Body of pancreas (tissue), 4 donors: ENCODE measurements at regions not wholly inside any gene's neighbourhood (a gene's known extent, or its start where the extent isn't known, plus 50 kb on each side); places are given as distances from the start of the nearest gene placed in this dataset.

Experiments
- ATAC-seq: fragments of 150-250 bp; one replicate; pipeline ENCODE4 v1.9.1; 2016
- DNase-seq, 4 donors: peaks; one replicate each; pipeline ENCODE4 v3.0.0-alpha.2; 2019
- H3K27ac ChIP-seq, 4 donors: fragments of 200-600 bp; sonication (generic); 1 replicate in 3 of 4; 2 replicates in 1 of 4; pipeline versions ENCODE4 v1.5.1 to v1.6.1; 2016 to 2019; ENCODE audit warnings: mild to moderate bottlenecking in 1 of 4, mixed read lengths in 1 of 4, moderate library complexity in 1 of 4
- H3K27me3 ChIP-seq, 2 donors: fragments of 200-600 bp; sonication (generic); one replicate each; pipeline ENCODE4 v1.6.0; 2016; ENCODE audit warnings: mild to moderate bottlenecking in 1 of 2
- H3K36me3 ChIP-seq, 2 donors: fragments of 200-600 bp; sonication (generic); replicated peaks in 1 of 2; 2 replicates each; pipeline ENCODE4 v1.5.1; 2016; ENCODE audit warnings: low read depth in 2 of 2; ENCODE audit not compliant: insufficient read depth in 1 of 2
- H3K4me1 ChIP-seq: fragments of 200-600 bp; sonication (generic); one replicate; pipeline ENCODE4 v1.6.0; 2016
- H3K4me3 ChIP-seq, 2 donors: fragments of 200-600 bp; sonication (generic); 1 replicate in 1 of 2; 2 replicates in 1 of 2; pipeline ENCODE4 v1.5.1; 2016 to 2019
- H3K9me3 ChIP-seq, 3 donors: fragments of 200-600 bp; sonication (generic); 1 replicate in 2 of 3; 2 replicates in 1 of 3; pipeline ENCODE4 v1.5.1; 2016
- POLR2A ChIP-seq, 3 donors: fragments of 450-650 bp; IDR thresholded peaks; one replicate each; pipeline ENCODE4 v1.6.1; 2016; ENCODE audit warnings: antibody characterized with exemption in 3 of 3, mild to moderate bottlenecking in 2 of 3
- WGBS, 2 donors: methylation state at CpG; one replicate each; pipeline ENCODE4 v1.1.5; 2017; 5-methylcytosine and 5-hydroxymethylcytosine counted together
- intact Hi-C: fragments of 100-400 bp; cut with DNase I; formaldehyde crosslinking; loops from one replicate; pipeline ENCODE4 v1.15.1; 2023
- TF ChIP-seq, protein P1 (sequence below), 7 experiments: fragments of 450-650 bp in 4 of 7; fragments of 200-600 bp in 3 of 7; sonication (generic) in 3 of 7; IDR thresholded peaks; one replicate each; pipeline ENCODE4 v1.5.1; 2016 to 2019; ENCODE audit warnings: antibody characterized with exemption in 7 of 7

DNA sequence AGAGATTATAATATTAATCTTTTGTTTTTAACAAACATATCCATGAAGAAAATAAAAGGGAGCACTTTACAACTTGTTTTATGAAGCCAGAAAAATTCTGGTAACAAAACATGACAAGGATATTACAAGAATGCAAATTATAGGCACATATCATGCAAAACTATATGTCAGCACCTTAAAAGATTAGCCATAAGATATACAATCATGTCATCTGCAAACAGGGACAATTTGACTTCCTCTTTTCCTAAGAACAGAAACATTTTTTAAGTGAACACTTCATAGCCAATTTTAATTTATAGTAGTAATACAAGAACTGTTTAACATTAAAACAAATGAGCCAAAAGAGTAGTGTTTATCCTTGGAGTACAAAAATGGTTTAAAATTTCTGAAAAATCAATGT is 916.5 kb upstream of the CNTN5 start:
- TF ChIP-seq, protein P1, sequence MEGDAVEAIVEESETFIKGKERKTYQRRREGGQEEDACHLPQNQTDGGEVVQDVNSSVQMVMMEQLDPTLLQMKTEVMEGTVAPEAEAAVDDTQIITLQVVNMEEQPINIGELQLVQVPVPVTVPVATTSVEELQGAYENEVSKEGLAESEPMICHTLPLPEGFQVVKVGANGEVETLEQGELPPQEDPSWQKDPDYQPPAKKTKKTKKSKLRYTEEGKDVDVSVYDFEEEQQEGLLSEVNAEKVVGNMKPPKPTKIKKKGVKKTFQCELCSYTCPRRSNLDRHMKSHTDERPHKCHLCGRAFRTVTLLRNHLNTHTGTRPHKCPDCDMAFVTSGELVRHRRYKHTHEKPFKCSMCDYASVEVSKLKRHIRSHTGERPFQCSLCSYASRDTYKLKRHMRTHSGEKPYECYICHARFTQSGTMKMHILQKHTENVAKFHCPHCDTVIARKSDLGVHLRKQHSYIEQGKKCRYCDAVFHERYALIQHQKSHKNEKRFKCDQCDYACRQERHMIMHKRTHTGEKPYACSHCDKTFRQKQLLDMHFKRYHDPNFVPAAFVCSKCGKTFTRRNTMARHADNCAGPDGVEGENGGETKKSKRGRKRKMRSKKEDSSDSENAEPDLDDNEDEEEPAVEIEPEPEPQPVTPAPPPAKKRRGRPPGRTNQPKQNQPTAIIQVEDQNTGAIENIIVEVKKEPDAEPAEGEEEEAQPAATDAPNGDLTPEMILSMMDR (IDR thresholded peaks at IDR 0.05), result no peak
- TF ChIP-seq POLR2A (IDR thresholded peaks at IDR 0.05), result no peak

DNA sequence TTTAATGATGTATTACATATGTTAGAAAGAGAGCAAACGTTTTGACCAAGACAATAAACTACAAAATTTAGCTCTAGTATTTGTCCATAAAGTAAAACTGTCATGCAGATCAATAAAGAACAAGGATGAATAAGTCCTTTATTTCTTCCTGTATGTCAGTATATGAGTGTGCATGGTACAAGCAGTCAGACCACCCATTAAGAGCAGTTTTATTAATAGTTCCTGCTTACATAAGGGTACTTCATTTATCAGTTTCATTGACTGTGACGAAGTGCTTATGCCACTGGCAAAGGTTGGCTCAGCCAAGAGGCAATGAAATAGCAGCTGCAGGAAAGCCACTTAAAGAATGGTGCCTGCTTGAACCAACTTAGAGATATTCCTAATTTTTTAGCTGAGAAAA is 913.0 kb upstream of the CNTN5 start:
- 7 to 11% methylated on average over 2 of the region's 2 CpGs for WGBS, 2 donors
- ATAC-seq (no peak), DNase-seq (no peak)
- H3K27ac ChIP-seq, result no peak overlapping the region
- no peaks in the 10 kb centered on the region for H3K36me3 ChIP-seq
- H3K4me1 ChIP-seq, result no peaks in the 10 kb centered on the region
- H3K9me3 ChIP-seq, result no peaks in the 10 kb centered on the region
- no peak overlapping the region for H3K4me3 ChIP-seq
- no peaks in the 10 kb centered on the region for H3K27me3 ChIP-seq
- intact Hi-C loops, result no loop called here
- TF ChIP-seq POLR2A (IDR thresholded peaks at IDR 0.05), result no peak
- TF ChIP-seq, protein P1 (IDR thresholded peaks at IDR 0.05), result no peak

More for the DNA sequence above, 916.5 kb upstream of the CNTN5 start:
- intact Hi-C loops, result no loop called here
- Histone ChIP-seq H3K27me3 (no peaks in the 10 kb centered on the region), H3K4me3 (no peak overlapping the region), H3K9me3 (no peaks in the 10 kb centered on the region), H3K4me1 (no peaks in the 10 kb centered on the region), H3K36me3 (no peaks in the 10 kb centered on the region), H3K27ac (no peak overlapping the region)
- DNase-seq (no peak), ATAC-seq (no peak)

DNA sequence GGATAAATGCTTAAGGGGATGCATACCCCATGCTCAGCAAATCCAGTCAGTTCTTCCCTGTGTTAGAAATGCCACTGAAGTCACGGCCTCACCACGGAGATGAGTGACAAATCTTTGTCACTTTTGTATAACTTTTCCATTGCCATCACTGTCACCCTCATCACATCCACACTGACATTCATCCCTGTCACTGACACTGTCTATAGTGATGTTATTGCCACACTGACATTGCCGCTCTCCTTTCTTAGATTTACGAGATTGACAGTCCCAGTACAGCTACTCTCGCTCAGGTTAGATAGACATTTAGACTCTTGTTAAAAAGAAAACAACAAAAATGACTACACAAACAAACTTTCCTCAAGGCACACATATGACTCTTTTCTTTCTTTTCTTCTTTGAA is 910.7 kb upstream of the CNTN5 start:
- H3K9me3 ChIP-seq, result no peaks in the 10 kb centered on the region
- intact Hi-C loops, result no loop called here
- H3K27me3 ChIP-seq, result no peaks in the 10 kb centered on the region
- H3K4me1 ChIP-seq, result no peaks in the 10 kb centered on the region
- no peak for DNase-seq
- 73 to 74% methylated on average over 5 of the region's 5 CpGs for WGBS, 2 donors
- no peak for TF ChIP-seq POLR2A (IDR thresholded peaks at IDR 0.05)
- TF ChIP-seq, protein P1 (IDR thresholded peaks at IDR 0.05), result no peak
- H3K4me3 ChIP-seq, result no peak overlapping the region
- ATAC-seq, result no peak
- no peaks in the 10 kb centered on the region for H3K36me3 ChIP-seq
- H3K27ac ChIP-seq, result no peak overlapping the region

DNA sequence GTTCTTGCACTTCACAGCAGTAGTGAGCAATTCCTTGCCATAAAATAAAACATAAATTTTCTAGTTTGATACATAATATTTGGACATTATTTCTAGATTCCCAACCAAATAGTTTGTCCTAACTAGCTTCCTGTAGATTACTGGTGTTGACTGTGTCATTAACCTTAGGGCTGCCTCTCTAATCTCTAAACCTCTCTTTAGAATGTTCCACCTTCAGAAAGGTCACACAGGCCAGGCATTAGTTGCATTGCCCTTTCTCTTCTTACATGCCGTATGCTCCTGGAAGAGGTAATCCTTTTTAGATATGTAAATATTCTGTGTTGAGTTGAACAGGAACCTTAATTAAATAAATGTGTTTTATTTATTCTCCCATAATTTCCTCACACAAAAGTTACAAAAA is 904.9 kb upstream of the CNTN5 start:
- Histone ChIP-seq H3K9me3 (no peaks in the 10 kb centered on the region), H3K36me3 (no peaks in the 10 kb centered on the region), H3K27me3 (no peaks in the 10 kb centered on the region), H3K27ac (no peak overlapping the region), H3K4me1 (no peaks in the 10 kb centered on the region), H3K4me3 (no peak overlapping the region)
- DNase-seq, result no peak
- no peak for ATAC-seq
- intact Hi-C loops, result no loop called here
- WGBS, 2 donors, result 23 to 40% methylated on average over 1 of the region's 1 CpG
- TF ChIP-seq, protein P1 (IDR thresholded peaks at IDR 0.05), result no peak
- no peak for TF ChIP-seq POLR2A (IDR thresholded peaks at IDR 0.05)

DNA sequence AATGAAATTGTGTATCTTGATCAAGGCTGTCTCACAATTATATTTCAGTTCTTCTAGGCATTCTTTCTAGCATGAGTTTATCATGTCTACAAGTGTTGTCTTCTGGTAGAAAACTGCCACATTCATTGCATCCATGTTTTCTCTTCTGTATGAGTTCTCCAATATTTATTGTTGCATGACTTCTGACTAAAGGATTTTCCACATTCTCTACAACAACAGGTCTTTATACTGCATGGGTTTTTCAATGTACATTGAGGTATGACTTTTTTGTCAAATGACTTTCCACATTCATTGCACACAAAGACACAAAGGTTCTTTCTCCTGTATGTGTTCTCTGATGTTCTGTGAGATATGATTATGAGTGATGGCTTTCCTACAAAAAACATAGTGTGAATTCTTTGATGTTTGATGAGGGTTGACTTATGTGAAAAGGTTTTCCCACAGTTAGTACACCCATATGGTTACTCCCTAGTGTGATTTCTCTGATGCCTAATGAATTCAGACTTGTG is 890.6 kb upstream of the CNTN5 start:
- Histone ChIP-seq H3K27me3 (no peaks in the 10 kb centered on the region), H3K4me1 (no peaks in the 10 kb centered on the region), H3K36me3 (no peaks in the 10 kb centered on the region), H3K9me3 (no peaks in the 10 kb centered on the region), H3K27ac (no peak overlapping the region), H3K4me3 (no peak overlapping the region)
- intact Hi-C loops, result no loop called here
- ATAC-seq (no peak), DNase-seq (no peak)
- no peak for TF ChIP-seq POLR2A (IDR thresholded peaks at IDR 0.05)
- TF ChIP-seq, protein P1 (IDR thresholded peaks at IDR 0.05), result no peak
